Fibroblast of gingiva (primary cell): ENCODE measurements at regions not wholly inside any gene's neighbourhood (a gene's known extent, or its start where the extent isn't known, plus 50 kb on each side); places are given as distances from the start of the nearest gene placed in this dataset.
A peak's percentile ranks its signal among the peaks of the same experiment; 100 is the strongest.

Experiments
- DNase-seq: peaks from one replicate; pipeline ENCODE4 v3.0.0-alpha.2; 2011; ENCODE audit warnings: low read depth

GRCh38 chr2:43086451-43087221 lies 139.8 kb downstream of the ZFP36L2 start:
- peak; percentile 99 for DNase-seq

DNA sequence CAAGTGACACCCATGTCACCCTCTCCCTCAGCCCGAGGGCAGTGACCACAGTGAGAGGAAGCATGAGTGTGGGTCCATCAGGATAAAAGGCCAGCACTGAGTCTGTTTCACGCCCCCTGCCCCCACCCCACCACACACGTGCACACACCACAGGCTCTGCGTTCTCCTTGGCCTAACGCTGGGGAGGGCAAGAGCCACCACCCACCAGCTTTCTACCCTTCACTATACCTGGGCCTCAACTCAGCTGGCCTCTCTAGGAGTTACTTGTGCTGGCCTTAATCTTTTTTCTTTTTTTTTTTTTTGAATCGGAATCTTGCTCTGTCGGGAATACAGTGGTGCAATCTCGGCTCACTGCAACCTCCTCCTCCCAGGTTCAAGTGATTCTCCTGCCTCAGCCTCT lies 140.5 kb downstream of the ZFP36L2 start:
- peak; percentile 52 for DNase-seq

DNA sequence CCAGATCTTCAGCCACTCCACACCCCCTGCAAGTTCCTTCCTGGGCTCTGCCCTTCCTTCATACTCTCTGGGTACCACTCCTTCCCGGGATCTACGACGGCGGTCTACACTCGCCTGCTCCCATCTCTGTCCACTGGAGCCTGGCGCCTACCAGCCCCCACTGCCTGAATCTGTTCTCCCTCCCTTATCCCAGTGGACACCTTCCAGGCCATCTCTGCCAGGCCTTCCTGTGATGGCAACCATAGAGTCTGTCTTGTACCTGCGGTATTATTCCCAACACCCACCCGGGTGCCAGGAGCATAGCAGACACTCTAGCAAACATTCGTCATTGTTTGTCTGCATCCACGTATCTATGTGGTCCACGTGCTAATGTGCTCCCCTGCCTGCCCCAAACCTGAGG lies 140.9 kb downstream of the ZFP36L2 start:
- no peak for DNase-seq

DNA sequence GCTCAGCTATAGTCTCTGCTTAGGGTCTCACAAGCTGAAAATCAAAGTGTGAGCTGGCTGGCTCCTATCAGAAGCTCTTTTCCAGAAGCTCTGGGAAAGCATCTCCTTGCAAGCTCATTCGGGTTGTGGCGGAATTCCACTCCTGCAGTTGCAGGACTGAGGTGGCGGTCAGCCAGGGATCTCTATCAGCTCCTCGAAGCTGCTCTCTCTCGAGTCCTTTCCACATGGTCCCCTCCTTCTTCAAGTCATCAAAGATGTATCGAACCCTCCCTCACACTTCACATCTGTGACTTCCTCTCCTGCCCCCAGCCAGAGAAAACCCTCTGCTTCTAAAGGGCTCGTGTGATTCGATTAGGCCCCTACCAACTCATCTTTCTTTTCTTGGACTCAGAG lies 141.7 kb downstream of the ZFP36L2 start:
- peak; percentile 64 for DNase-seq

- peak; percentile 91 for DNase-seq
These were observed 142.4 kb downstream of the ZFP36L2 start for GRCh38 chr2:43083710-43084698.

- DNase-seq = peak; percentile 72
These were observed 143.3 kb downstream of the ZFP36L2 start for GRCh38 chr2:43082903-43083677.

GRCh38 chr2:43082111-43082894 lies 144.1 kb downstream of the ZFP36L2 start:
- peak; percentile 85 for DNase-seq

- DNase-seq = no peak
These were observed 145.2 kb downstream of the ZFP36L2 start for GRCh38 chr2:43081131-43081765.

DNA sequence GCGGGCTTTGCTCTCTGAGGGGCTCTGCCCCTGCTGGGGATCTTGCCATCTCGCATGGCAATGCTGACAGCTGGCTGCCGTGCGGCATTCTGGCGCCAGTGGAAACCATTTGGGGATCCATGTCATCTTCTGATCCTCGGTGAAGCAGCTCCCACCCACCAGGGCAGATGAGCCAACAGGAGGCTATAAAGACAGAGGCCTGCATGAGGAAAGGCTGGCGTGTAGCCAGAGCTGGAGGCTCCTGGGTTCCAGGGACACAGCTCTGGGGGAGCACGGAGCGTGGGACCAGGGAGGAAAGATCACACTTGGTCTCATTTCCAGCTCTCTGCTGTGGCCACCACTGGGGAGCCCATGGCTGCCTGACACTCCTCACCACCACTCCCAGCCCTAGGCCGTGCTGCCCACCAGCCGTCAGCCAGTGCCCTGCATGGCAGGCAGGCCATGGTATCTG lies 145.8 kb downstream of the ZFP36L2 start:
- DNase-seq = no peak

GRCh38 chr2:43078781-43079755 lies 147.3 kb downstream of the ZFP36L2 start:
- DNase-seq = peak; percentile 90

- no peak for DNase-seq
These were observed 148.1 kb downstream of the ZFP36L2 start for GRCh38 chr2:43078301-43078700.

DNA sequence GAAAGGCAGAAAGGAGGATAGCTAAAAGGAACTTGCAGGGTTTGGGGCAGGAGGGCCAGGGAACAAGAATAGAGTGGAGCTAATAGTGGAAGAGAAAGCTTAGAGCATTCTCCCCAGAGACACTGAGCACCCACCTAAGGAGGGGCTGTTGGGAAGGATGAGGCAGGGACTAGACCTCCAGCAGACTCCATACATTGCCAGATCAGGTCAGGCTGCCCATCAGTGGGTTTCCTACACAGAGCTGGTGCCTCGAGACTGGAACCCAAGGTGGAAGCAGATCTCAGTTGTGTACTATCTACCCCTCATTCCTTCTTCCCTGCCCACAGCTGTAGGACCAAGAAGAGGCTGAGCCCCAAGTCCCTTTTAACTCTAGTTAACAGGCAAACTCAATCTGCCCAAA lies 148.5 kb downstream of the ZFP36L2 start:
- no peak for DNase-seq

DNA sequence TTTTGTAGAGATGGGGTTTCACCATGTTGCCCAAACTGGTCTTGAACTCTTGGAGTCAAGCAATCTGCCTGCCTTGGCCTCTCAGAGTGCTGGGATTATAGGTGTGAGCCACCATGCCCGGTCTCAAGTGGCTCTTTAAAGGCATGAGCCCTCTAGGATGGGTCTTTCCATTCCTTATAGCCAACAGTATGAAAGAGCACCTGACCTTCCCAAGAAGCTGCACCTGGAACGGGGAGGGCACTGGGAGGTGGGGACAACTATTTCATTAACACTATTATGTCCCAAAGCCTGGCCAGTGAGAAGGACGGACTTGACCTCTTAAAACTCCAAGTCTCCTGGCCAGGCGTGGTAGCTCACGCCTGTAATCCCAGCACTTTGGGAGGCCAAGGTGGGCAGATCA lies 149.7 kb downstream of the ZFP36L2 start:
- DNase-seq = no peak

DNA sequence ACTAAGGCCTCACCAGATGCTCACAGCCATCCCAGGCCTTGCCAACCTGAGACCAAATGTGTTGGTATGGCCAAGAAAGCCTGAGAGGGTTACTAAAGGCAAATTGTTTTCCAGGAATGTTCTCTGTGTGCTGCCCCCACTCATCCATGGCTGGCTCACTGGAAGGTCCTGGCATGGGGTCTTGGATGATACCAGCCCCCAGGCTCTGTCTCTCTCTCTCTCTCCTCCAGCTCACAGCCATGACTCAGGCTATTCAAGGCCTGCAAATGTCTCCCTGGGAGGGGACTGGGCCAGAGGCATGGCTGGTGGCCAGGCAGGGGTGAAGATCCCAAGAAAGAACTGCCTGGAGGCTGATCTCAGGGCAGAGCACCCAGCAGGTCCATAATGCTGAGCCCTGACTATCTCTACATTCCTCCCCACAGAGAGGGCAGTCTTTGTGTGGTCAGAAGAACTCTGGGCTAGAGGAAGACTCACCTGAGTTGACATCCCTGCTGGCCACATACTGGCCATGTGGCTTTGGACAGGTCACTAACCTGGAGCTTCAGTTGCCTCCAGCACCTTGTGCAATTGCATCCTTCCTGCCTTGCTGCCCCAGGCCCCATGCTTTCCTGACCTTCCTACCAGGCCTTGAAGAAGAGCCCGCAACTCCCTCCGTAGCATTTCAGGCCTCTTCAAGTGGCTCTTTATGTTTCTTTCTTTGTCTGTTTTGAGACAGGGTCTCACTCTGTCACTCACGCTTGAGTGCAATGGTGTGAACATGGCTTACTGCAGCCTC lies 150.4 kb downstream of the ZFP36L2 start:
- DNase-seq = peak; percentile 94

DNA sequence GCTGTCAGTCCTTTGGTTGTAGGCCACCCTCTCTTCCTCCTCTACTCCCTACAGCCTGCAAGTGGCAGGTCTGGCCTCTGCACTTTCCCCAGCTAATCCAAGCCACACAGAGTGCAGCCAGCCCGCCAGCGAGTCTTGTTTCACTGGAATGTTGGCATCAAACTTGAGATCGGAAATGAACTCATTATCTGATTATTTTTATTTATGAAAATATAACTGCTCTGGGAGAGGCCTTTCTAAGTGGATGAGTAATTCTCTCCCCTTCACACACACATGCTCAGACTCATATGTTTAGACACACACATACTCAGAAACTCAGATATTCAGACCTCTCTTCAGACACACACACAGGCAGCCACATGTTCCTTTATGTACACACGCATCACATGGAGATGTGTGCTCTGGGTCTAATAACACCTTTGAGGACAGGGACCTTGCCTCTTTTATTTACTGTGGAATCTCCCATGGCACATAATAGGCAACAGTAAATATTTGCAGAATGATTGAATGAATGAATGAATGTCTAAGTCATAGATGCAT lies 151.3 kb downstream of the ZFP36L2 start:
- DNase-seq = peak; percentile 96

DNA sequence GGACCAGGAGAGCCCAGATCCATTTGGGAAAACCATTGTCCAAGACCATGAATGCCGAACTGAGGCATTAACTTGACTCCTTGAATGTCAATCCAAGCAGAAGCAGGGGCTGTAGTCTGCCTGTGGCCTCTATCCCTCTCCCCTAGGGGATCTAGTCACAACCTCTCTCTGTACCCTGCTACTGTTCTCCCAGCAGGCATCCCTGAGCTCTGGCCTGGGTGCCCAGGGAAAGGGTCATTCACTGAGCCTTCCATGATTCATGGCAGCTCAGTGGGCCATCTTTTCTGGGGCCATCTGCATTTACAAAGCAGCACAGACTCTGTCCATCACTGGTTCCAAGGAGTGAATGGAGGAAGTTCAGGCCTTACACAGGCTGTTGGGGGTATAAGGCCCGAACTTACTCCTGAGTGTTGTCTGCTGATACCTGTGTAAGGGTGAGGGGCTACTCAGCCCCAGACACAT lies 151.8 kb downstream of the ZFP36L2 start:
- DNase-seq = no peak

DNA sequence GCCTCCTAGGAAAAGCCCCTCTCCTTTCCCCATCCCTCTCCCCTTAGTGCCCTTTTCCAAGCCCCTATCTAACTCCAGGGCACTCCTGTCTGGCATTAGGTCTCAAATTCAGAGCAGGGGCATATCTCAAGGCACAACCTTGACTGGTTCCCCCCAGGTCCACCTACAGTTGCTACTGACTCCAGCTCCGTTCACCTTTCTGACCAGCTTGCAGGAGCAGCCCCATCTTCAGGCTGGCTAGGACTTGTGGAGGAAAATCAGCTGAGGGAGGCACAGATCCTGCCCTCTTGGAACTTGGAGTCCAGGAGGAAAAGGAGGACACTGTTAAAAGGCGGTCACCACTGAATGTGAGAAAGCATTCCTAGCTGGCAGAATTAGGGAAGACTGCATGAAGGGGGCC lies 152.4 kb downstream of the ZFP36L2 start:
- DNase-seq = no peak

- peak; percentile 36 for DNase-seq
These were observed 153.0 kb downstream of the ZFP36L2 start for GRCh38 chr2:43073401-43073825.
